ENCODE measurements at regions not wholly inside any gene's neighbourhood (a gene's known extent, or its start where the extent isn't known, plus 50 kb on each side); places are given as distances from the start of the nearest gene placed in this dataset.

DNA sequence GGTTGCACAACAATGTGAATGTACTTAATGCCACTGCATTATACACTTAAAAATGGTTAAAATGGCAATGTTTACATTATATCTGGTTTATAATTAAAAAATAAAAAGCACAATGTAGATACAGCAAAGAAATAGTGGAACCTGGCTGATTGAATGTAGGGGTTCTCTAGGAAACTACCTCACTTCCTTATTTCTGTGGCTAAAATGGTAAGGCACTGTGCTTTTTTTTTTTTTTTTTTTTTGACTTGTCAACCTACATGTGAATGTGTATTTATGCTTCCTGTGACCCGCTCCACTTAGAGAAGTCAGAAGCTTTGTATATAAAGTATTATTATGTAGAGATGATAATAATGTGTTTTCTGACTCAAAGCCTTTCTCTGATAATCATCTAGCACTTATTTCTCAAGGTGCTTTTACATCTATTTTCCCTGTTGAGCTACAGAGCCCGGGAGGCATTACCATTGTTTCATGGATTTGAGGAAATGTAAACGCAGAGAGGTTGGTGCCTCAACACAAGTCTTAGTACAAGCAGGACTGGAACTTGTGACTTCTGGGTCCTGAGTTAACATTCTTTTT, 55.0 kb downstream of the SOX4 start:
- DNase-seq (ENCODE audit: low spot score): no peak

DNA sequence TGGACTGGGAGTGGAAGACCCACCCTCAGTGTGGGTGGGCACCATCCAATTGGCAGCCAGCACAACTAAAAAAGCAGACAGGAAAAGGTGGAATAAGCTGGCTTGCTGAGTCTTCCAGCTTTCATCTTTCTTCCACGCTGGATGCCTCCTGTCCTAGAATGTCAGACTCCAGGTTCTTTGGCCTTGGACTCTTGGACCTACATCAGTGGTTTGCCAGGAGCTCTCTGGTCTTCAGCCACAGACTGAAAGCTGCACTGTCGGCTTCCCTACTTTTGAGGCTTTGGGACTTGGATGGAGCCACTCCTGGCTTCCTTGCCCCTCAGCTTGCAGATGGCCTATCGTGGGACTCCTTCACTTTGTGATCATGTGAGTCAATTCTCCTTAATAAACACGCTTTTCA, 59.8 kb downstream of the SOX4 start:
- DNase-seq (ENCODE audit: low spot score): no peak

DNA sequence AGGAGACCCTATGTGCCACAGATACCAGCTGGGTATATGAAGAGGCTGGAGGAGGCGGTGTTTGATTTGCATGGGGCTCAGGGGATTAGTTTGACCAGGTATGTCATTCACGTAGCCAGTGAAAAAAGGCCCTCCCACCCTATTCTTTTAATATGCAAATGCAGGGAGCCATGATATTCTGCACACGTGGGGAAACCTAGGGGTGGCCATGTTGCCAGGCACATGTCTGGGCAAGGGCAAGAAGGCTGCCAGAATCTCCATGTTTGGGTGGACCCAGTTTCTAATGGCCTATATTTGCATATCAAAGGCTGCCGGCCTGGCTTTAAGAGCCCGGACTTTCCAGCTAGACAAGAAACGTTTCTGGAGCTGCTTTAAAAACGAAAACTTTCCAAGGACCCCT, 60.4 kb downstream of the SOX4 start:
- DNase-seq (ENCODE audit: low spot score): peak; percentile 22

DNA sequence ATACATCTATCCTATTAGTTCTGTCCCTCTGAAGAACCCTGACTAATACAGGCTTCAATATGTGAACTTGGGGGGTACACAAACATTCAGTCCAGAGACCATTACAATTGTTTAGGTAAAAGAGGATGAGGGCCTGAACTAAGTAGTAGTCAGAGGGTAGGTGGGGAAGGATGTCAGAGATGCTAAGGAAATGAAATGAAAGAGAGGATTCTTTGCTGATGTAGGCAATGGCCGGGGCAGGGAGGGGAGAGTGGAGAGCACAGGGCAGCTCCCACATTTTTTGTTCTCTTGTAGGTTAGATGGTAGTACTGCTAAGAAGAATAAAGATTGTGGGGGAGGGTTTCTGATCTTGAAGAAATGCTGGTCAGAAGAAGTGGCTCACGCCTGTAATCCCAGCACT, 60.8 kb downstream of the SOX4 start:
- DNase-seq (ENCODE audit: low spot score): no peak

DNA sequence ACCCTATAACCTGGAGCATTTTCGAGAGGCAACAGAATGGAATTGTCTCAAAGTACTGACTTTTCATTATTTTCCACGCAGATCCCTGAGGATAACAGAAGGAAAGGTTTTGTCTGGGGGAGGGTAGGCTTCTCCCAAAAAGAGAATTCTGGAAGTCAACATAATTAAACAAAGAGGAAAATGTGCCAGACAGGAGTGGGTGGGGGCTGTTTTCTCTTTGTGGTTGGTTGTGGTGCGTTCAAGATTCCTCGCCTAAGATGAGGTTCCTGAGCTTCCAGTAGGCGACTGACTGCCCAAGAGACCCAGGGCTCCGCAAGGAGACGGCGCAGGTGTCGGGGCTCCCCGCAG, 70.4 kb downstream of the SOX4 start:
- DNase-seq (ENCODE audit: low spot score): no peak

DNA sequence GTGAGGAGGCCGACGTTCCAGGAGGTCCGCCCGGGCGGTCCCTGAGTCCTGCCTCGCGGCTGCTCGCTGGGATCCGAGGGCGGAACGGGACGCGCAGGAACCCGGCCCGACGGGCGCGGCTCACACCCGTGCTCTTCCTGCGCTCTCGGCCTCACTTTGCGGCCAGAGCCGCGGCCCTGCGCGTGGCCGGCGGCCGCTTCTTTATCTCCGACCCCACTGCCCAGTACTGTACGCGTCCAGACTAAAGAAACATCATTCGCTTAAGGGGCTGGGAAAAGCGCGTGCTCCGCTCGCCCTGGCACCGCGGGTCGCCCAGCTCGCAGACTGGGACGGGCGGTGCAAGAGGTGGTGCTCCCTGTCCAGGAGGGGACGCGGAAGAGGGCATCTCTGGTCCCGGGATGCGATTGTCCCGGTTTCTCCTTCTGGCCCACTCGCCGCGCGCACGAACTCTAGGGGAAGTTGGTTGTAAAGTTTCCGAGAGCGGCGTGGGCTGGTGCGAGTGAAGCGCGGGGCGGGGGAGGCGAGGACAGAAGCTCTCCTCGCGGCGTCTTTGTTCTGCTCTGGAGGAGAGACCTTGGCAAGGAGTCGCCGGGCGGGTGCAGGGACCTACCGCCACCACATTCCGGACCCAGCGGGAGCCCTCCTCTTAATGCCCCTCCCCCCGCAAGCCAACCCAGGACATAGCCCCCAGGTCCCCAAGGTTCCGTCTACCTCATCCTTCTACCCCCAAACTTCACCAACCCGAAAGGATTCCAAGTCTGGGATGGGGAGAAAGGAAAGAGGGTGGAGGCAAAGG, 71.0 kb downstream of the SOX4 start:
- peak; percentile 71 for DNase-seq (ENCODE audit: low spot score)

DNA sequence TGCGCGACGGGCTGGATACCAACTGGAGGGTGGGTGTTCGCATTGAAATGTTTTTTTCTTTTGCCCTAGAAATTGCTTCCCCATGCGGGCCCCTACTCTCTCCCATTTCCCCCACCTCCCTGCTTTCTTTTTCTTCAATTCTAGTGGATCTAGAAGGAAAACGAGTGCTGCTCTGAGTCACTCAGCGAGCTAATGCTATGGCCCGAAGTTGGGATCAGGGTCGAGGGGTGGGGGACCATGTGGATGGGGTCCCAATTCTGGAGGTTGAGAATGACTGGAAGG, 71.5 kb downstream of the SOX4 start:
- no peak for DNase-seq (ENCODE audit: low spot score)

DNA sequence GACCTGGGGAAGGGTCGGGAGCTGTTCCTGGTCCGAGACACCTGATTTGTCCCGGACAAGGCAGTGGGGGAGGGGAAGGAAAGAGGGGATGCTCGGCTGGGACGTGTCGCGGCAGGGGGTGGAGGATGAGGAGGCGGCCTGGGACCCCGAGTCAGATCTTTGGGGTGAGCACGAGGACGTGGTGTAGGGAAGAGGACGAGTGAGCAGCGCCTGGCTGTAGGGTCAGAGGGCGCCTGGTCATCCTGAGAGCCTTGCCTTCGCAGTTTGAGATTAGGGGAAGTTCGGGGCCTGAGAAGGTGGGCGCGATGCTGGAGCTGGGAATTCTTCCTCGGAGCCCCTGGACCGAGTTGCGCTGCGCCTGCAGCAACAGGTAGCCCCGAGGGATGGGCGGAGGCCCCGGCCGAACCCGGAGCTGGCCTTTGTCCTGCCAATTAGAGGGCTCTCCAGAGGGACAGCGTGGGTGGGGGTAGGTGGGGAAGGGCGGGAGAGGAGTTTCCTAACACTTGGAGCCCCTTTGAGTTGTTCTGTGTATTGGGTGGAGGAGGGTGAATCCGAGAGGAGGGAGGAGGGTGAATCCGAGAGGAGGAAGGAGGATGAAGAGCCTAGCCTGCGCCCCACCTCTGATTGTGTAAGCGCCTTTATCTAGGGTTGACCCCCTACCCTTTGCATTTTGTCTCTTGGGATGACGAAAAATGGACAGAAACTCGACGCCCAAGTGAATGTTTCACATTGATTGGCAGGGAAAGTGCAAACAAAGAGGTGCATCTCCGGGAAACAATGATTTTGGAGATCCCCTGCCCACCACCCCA, 72.0 kb downstream of the SOX4 start:
- peak; percentile 71 for DNase-seq (ENCODE audit: low spot score)

DNA sequence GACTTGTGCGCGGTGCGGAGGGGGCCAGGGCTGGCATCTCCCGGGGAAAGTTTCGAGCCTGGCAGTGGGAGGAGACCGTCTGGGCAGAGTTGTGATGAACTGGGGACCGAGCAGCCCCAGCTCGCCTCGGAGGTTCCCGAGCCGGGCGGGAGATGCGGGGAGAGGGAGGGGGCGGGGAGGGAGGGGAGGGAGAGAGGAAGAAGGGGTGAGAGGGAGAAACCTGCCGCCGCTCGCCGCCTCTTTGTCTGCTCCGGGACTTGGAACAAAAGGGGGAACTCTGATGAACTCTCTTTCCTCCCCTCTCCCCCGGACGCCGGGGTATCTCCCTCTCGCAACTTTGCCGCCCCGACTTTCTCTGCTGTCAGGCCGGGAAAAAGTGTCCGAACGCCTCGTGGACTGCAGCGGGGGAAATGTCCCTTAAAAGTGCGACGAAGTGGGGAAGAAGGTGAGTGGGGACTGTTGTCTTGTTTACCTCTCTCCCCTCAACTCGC, 72.7 kb downstream of the SOX4 start:
- DNase-seq (ENCODE audit: low spot score): peak; percentile 69

DNA sequence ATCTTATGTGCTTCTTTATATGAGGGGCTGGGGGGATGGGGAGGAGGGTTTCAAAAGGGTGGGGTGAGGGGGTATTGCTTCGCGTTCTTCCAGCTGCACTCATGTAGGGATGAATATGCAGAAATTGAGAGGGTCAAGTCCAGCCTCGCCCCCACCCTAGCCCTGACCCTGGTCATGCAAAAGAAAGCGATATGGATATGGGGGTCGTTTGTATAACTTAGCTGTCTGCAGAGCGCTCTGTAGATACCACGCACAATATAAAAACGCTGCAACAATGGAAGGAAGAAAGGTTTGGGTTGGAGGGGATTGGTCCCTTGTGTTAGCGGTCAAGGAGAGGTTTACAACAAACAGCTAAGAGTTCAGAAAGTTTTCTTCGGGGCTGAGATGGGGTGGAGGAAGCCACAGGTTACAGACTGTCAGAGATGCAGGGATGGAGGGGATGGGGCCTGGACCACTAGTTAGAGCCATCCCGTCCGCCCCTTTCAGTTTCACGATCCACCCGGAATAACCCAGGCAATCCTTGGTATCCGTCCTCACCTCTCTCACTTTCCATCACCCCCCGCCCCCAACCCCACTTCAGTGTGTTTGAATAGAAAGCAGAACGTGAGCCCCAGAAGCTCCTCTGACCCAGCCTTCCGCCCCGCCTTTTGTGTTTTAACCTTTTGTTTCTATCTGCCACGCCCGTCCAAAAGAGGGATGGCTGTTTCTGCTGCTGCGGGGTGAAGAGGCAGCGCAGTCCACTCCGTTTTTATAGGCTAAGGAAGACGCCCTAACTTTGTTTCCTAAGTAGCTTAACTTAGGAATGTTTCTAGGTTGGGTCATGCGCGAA, 73.5 kb downstream of the SOX4 start:
- DNase-seq (ENCODE audit: low spot score): peak; percentile 20

DNA sequence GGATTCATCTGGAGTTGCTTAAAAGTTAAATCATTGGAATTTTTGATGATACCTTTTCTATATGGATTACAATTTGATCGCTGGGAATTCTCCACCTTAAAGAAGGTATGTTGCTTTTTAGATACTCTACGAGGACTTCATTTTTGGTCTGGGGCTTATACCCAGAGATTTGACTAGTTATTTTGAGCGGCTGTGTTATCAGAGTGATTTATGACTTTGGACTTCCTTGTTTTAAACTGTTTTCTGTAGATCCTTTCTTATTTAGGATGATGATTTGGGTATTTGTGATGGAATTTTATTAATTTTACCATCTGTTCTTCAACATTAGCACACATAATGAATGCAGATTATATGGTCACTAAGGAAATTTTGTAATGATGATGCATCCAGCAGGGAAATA, 75.2 kb downstream of the SOX4 start:
- DNase-seq (ENCODE audit: low spot score): no peak

DNA sequence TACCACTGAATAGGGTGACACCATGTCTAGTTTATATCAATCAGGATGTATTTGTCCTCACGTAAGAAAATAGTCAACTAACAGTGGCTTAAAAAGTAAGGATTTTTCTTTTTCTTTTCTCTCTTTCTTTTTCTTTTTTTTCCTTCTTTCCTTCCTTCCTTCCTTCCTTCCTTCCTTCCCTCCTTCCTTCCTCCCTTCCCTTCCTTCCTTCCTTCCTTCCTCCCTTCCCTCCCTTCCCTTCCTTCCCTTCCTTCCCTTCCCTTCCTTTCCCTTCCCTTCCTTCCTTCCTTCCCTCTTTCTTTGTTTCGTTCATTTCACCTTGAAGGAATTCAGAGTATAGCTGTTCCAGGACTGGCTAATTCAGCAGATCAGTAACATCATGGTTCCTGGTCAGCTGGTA, 83.2 kb downstream of the SOX4 start:
- DNase-seq (ENCODE audit: low spot score): no peak

DNA sequence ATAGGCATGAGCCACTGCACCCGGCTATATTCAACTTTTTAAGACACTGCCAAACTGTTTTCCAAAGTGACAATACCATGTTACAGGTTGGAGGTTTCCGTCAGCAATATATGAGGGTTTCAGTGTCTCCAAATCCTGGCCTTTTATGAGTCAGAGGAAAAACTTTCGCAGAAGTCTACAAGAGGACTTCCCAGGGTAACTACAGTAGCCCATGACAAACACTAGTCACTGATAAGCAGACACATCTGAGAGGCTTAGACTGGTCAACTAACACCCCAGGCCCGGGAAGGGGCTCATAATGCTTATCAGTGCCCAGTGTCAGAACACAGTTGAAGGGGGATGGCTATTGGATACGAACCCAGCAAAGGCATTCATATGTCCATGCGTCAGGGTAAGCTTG, 85.4 kb downstream of the SOX4 start:
- DNase-seq (ENCODE audit: low spot score): no peak

DNA sequence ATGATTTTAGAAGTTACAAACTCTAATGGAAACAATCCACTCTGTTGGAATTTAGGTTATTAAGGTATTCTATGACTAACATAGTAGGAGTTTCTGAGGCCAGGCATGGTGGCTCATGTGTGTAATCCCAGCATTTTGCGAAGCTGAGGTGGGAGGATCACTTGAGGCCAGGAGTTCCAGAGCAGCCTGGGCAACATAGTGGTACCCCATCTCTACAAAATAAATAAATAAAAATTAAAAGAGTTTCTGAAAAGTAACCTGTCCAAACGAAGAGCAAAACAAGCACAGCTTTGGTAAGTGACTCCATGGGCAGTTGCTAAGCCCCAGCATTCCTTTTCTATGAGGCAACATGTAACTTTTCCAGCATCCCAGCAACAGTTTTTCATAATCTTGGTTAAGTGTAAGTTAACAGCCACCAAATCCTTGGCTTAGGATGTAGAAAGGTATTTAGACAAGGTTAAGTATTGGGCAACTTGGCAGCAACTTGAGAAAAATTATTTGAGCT, 86.3 kb downstream of the SOX4 start:
- DNase-seq (ENCODE audit: low spot score): no peak

DNA sequence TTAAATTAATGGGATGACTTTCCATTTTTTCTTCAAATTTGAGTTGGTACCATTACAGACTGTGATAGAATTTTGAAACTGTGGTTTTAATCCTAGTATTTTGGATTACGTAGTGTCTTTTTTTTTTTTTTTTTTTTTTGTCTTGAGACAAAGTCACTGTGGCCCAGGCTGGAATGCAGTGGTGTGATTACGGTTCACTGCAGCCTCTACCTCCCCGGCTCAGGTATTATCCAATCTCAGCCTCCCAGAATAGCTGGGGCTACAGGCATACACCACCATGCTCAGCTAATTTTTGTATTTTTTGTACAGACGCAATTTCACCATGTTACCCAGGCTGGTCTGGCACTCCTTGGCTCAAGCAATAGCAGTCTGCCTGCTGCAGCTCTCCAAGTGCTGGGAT, 87.1 kb downstream of the SOX4 start:
- no peak for DNase-seq (ENCODE audit: low spot score)

DNA sequence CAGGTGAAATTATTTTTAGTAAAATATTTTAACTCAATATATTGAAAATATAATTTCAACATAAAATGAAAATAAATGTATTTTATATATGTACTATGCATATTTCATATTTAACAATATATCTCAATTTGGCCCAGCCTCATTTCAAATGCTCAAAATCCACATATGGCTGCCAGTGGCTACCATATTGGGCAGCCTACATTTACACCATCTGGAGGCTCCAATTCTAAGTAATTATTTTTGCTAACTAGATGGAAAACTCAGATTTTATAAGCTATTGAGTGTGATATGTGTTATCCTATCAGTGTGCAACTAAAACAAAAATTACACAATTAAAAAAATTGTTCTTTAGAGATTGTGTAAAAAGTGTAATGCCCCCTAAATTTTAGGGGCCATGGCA, 96.9 kb downstream of the SOX4 start:
- DNase-seq (ENCODE audit: low spot score): no peak

DNA sequence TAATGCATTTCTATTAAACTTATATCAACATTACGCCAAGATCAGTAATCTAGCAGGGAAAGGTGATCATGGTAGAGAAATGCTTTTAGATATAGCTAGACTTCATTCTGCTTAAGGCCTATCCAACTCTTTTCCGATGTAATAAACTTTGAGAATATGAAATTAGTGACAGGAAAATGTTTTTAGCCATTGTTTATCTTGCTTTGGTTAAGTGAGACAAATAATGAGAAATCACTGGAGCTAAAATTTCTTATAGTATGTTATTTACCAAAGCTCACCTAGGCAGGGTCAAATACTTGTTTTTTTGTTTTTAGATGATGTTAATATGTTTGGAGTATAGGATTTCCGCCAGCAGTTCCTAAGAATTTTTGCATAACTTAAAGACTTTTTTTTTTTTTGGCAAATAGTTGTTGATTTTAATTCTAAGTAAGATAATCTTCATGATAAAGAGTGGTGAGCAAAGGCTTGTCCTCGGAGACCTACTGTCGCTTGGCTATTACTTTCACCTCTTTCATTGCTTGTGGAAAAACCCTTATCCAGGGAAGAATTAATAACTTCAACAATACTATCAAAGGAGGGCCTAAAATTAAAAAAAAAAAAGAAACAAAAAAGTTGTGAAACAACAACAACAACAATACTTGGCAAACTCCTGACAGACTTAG, 98.3 kb downstream of the SOX4 start:
- DNase-seq (ENCODE audit: low spot score): no peak

DNA sequence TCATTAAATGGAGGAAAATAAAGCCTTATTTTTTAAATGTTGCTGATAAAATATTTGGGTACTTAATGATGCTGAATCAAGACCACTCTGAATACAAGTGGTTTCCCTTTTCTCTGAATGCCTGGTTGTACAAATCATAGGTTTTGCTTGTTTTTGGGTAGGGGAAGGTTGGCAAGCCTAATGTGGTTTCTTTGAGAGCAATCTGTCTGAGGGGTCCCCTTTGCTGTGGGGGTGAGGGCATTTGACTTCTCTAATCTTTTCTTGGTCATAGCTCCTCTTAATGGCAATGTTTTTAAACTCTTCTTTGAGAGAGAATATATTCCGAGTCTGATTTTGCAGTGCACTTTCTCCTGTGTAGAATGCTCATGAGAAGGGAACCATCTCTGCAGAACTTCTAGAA, 99.2 kb downstream of the SOX4 start:
- DNase-seq (ENCODE audit: low spot score): no peak

DNA sequence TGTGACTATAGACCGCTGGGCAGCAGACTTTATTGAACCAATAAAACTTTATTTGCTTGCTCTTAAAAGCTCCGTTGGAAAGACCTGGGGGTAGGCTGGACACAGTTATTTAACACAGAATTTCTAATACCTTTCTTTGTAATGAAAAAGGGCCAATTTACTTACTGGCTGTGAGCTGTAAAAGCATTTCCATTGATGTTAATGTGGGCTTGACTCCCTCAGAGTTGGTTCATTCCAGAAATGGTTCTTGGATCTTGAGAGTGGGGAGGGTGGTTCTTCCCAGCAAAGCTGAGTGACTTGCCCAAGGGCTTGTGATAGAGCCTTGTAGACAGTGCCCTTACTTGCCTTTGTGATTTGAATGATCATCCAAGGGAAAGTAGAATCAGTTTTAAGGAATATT, 100.6 kb downstream of the SOX4 start:
- DNase-seq (ENCODE audit: low spot score): no peak

DNA sequence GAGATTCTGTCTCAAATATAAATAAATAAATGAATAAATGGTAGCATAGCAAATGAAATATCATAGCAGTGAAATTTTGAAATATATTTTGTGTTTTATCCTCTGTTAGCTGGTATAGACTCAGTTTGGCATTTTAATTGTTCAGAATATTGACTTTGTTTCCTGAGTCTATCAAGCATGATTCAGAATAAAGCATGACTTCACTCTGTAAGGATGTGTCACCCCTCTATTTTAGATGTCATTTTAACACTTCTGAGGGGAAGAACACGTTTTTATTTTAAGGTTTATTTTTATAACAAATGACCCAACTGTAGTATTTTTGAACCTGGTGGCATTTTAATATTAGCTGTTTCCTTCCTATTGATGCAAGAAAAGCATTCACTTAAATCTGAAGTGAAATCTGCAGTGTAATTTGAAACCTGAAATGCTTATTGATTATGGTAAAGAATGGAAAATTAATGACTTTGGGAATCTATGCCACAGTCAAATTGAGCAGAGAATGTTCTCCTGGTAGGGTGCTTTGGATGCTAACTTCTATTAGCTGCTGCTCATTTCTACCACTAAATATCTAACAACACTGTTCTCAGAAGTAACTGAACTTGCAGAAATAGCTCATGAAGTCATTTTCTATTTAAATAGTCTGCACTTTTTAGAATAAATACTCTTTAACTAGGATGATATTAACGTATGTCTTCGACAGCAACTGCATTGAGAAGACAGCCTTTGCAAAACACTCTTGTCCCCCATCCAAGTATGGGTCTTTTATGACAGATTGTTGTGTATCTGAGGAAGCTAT, 114.2 kb downstream of the SOX4 start:
- DNase-seq (ENCODE audit: low spot score): no peak

DNA sequence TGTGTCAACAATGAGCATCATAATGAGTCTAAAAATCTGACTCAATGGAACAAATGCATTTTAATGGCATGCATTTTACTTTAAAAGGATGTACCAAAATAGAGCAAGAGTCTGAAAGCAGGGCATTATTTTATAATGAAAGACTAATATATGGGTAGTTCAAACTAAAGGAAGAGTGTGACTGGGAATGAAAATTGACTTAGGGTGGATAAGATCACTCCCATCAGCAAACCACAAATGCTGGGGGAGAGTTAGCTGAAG, 114.7 kb downstream of the SOX4 start:
- DNase-seq (ENCODE audit: low spot score): no peak

All from iPS-NIHi11 (cell line).